SU-DHL-6 (cell line): ENCODE measurements at regions not wholly inside any gene's neighbourhood (a gene's known extent, or its start where the extent isn't known, plus 50 kb on each side); places are given as distances from the start of the nearest gene placed in this dataset.

Experiments used
- H2AFZ ChIP-seq: fragments of 200-600 bp; sonication (generic); 2 replicates; pipeline ENCODE4 v1.6.1; 2014; ENCODE audit warnings: low read depth, mild to moderate bottlenecking, moderate library complexity, mixed read lengths, antibody characterized with exemption, low read length; ENCODE audit not compliant: severe bottlenecking
- H3F3A ChIP-seq: fragments of 200-600 bp; shearing (Covaris generic); 2 replicates; pipeline ENCODE4 v1.6.0; 2016; ENCODE audit warnings: antibody characterized with exemption, mild to moderate bottlenecking; ENCODE audit not compliant: insufficient read depth
- H3K27ac ChIP-seq: fragments of 200-600 bp; sonication (generic); 2 replicates; pipeline ENCODE4 v1.5.1; 2016; ENCODE audit warnings: low read depth, mild to moderate bottlenecking, low read length, moderate library complexity, mixed read lengths
- H3K27me3 ChIP-seq: fragments of 200-600 bp; sonication (generic), shearing (Covaris generic); 2 replicates; pipeline ENCODE4 v1.6.0; 2014; ENCODE audit warnings: mild to moderate bottlenecking, low read length
- H3K36me3 ChIP-seq: fragments of 200-600 bp; sonication (generic); 2 replicates; pipeline ENCODE4 v1.6.1; 2014; ENCODE audit warnings: mild to moderate bottlenecking, low read length, mixed read lengths
- H3K4me2 ChIP-seq: fragments of 300-600, 200-600 bp; shearing (Covaris generic), sonication (generic); 2 replicates; pipeline ENCODE4 v1.6.0; 2014; ENCODE audit warnings: low read length, low read depth, mild to moderate bottlenecking; ENCODE audit not compliant: poor library complexity, severe bottlenecking
- H3K4me3 ChIP-seq: fragments of 200-600 bp; sonication (generic); 2 replicates; pipeline ENCODE4 v1.5.1; 2014; ENCODE audit warnings: antibody characterized with exemption, low read length, mild to moderate bottlenecking, mixed read lengths; ENCODE audit not compliant: insufficient read depth, poor library complexity, severe bottlenecking
- H3K79me2 ChIP-seq: fragments of 200-600 bp; sonication (generic); 2 replicates; pipeline ENCODE4 v1.6.1; 2014; ENCODE audit warnings: mild to moderate bottlenecking, low read length, moderate library complexity; ENCODE audit not compliant: insufficient read depth
- H3K9ac ChIP-seq: fragments of 200-600 bp; sonication (generic); 2 replicates; pipeline ENCODE4 v1.7.0; 2014; ENCODE audit warnings: mild to moderate bottlenecking, low read length
- H3K9me2 ChIP-seq: fragments of 200-600 bp; sonication (generic); replicated peaks from 2 replicates; pipeline ENCODE4 v1.6.1; 2014; ENCODE audit warnings: low read length; ENCODE audit not compliant: insufficient read depth
- H3K9me3 ChIP-seq: fragments of 200-600 bp; sonication (generic); 2 replicates; pipeline ENCODE4 v1.6.1; 2014; ENCODE audit warnings: low read length, mixed read lengths; ENCODE audit not compliant: insufficient read depth
- H4K20me1 ChIP-seq: fragments of 200-600 bp; sonication (generic); 2 replicates; pipeline ENCODE4 v1.6.1; 2014; ENCODE audit warnings: low read depth, mild to moderate bottlenecking, antibody characterized with exemption, low read length, moderate library complexity, mixed read lengths
- EZH2phosphoT487 ChIP-seq: fragments of 200-600 bp; sonication (generic), shearing (Covaris generic); conservative IDR thresholded peaks from 2 replicates; pipeline ENCODE4 v1.6.1; 2018; ENCODE audit warnings: mild to moderate bottlenecking, antibody characterized with exemption, low read length, moderate library complexity, mixed read lengths
- TF ChIP-seq, protein P1 (sequence below): fragments of 200-600 bp; sonication (generic); IDR thresholded peaks from one replicate; pipeline ENCODE4 v1.5.1; 2017; ENCODE audit warnings: antibody characterized with exemption, mild to moderate bottlenecking, low read length, moderate library complexity; ENCODE audit not compliant: insufficient read depth, poor library complexity, severe bottlenecking

DNA sequence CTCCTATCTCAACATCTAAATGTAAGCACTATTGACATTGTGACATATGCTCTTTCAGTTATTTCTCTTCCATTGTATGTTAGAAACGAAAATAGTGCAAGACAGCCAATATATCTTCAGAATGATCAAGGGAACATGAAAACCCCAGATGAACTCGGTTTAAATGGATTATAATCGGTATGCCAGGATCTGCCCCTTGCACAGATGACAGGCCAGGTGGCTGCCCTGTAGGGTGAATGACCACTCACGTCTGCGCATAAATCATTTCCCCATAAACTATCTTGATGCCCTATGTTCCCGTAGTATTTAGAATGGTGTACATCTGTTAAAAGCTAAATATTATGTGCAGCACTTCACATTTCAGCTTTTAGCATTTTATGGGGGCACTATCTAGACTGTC, 69.7 kb upstream of the RANBP3L start:
- Histone ChIP-seq H3K27ac (no peak overlapping the region), H4K20me1 (no peaks in the 10 kb centered on the region), H3K36me3 (no peaks in the 10 kb centered on the region), H3K9ac (no peak overlapping the region), H3K27me3 (no peaks in the 10 kb centered on the region), H3K4me2 (no peak overlapping the region), H2AFZ (no peak overlapping the region), H3K9me3 (no peaks in the 10 kb centered on the region), H3K4me3 (no peak overlapping the region), H3F3A (no peaks in the 10 kb centered on the region), H3K79me2 (no peaks in the 10 kb centered on the region), H3K9me2 (no peaks in the 10 kb centered on the region)
- TF ChIP-seq, protein P1, sequence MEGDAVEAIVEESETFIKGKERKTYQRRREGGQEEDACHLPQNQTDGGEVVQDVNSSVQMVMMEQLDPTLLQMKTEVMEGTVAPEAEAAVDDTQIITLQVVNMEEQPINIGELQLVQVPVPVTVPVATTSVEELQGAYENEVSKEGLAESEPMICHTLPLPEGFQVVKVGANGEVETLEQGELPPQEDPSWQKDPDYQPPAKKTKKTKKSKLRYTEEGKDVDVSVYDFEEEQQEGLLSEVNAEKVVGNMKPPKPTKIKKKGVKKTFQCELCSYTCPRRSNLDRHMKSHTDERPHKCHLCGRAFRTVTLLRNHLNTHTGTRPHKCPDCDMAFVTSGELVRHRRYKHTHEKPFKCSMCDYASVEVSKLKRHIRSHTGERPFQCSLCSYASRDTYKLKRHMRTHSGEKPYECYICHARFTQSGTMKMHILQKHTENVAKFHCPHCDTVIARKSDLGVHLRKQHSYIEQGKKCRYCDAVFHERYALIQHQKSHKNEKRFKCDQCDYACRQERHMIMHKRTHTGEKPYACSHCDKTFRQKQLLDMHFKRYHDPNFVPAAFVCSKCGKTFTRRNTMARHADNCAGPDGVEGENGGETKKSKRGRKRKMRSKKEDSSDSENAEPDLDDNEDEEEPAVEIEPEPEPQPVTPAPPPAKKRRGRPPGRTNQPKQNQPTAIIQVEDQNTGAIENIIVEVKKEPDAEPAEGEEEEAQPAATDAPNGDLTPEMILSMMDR: no peak
- TF ChIP-seq EZH2phosphoT487: no peak

DNA sequence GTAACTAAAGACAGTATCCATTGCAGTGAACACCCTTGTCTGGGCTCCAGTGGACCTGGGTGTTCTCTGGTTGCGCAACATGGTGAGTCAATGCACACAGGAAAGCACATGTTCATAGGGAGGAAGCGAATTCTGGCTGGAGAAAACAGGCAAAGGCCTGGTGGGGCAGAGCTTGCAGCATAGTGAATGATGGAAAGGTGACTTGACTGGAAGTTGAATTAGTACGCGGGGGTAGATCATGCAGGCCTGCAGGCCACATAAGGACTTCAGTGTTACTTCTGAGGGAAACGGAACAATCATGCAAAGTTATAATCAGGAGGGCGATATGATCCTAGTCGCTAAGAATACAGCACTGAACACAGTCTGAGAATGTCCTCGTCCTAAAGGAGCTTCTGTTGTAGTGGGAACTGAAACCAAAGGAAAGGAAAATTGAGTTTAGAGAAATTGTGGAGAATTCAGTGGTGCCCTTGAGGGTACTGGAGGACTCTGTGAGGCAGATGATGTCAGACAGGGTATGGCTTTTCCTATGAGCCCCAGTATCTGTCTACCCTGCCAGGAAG, 71.9 kb upstream of the RANBP3L start:
- no peaks in the 10 kb centered on the region for H3K27me3 ChIP-seq
- no peak overlapping the region for H3K4me2 ChIP-seq

DNA sequence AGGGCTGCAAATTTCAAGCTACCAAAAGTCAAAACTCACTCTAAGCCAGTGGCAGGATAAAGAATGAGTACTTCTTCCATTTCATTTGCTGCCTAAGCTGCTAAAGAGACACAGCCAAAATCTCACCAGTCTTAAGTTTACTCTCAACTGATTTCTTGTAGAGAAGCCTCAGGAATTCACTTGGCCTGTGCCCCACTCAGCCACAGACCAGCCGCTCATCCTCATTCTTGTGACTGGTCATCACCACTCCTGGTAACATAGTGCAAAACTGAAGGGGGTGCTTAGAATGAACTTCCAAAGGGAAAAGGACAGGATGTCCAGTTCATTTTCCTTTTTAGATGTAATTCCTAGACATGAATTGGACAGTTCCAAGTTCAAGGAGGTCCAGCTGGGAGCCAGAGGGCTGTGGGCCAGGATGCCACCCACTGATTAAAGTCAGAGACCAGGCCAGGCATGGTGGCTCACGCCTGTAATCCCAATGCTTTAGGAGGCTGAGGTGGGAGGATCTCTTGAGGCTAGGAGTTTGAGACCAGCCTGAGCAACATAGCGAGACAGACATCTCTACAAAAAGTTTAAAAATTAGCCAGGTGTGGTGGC, 72.7 kb upstream of the RANBP3L start:
- H3K36me3 ChIP-seq: no peaks in the 10 kb centered on the region
- no peak overlapping the region for H2AFZ ChIP-seq
- H3K9ac ChIP-seq: no peak overlapping the region
- TF ChIP-seq, protein P1: no peak
- no peak for TF ChIP-seq EZH2phosphoT487
- no peaks in the 10 kb centered on the region for H3K9me3 ChIP-seq
- H3K79me2 ChIP-seq: no peaks in the 10 kb centered on the region
- no peak overlapping the region for H3K27ac ChIP-seq
- no peaks in the 10 kb centered on the region for H3F3A ChIP-seq
- H3K4me3 ChIP-seq: no peak overlapping the region
- no peaks in the 10 kb centered on the region for H3K27me3 ChIP-seq
- H4K20me1 ChIP-seq: no peaks in the 10 kb centered on the region
- no peak overlapping the region for H3K4me2 ChIP-seq
- no peaks in the 10 kb centered on the region for H3K9me2 ChIP-seq

More for the DNA sequence above, 71.9 kb upstream of the RANBP3L start:
- no peaks in the 10 kb centered on the region for H3K9me3 ChIP-seq
- H3F3A ChIP-seq: no peaks in the 10 kb centered on the region
- no peaks in the 10 kb centered on the region for H4K20me1 ChIP-seq
- H3K27ac ChIP-seq: no peak overlapping the region
- H3K79me2 ChIP-seq: no peaks in the 10 kb centered on the region
- no peak overlapping the region for H3K4me3 ChIP-seq
- H3K9me2 ChIP-seq: no peaks in the 10 kb centered on the region
- no peak overlapping the region for H2AFZ ChIP-seq
- H3K9ac ChIP-seq: no peak overlapping the region
- H3K36me3 ChIP-seq: no peaks in the 10 kb centered on the region
- TF ChIP-seq, protein P1: no peak
